AG04450 (cell line): ENCODE measurements at regions not wholly inside any gene's neighbourhood (a gene's known extent, or its start where the extent isn't known, plus 50 kb on each side); places are given as distances from the start of the nearest gene placed in this dataset.

Source experiments
- CTCF ChIA-PET: fragments of 300-600, 350-600 bp; formaldehyde crosslinking; extraction: SDS; loops from one replicate; lab custom pipeline; 2022; ENCODE audit warnings: antibody characterized with exemption, inconsistent platforms; lab: Charles Lee
- POLR2A ChIA-PET: fragments of 350-600 bp; formaldehyde crosslinking; extraction: SDS; loops from one replicate; lab custom pipeline; 2021; ENCODE audit warnings: antibody characterized with exemption, inconsistent platforms; lab: Yijun Ruan, JAX
- DNase-seq: peaks from one replicate; pipeline ENCODE4 v3.0.0-alpha.2; 2011; ENCODE audit warnings: low read depth, low spot score
- H3K27ac ChIP-seq: one replicate; pipeline ENCODE4 v1.5.1; 2012; ENCODE audit warnings: low read depth, low read length, control low read depth
- H3K27me3 ChIP-seq: one replicate; pipeline ENCODE4 v1.6.0; 2012; ENCODE audit warnings: low read length; ENCODE audit not compliant: control insufficient read depth, insufficient read depth
- H3K4me3 ChIP-seq: 2 replicates; pipeline ENCODE4 v1.5.1; 2011; ENCODE audit warnings: mild to moderate bottlenecking, low read depth, low read length, control low read depth
- H3K9me3 ChIP-seq: 2 replicates; pipeline ENCODE4 v1.5.1; 2012; ENCODE audit warnings: low read length; ENCODE audit not compliant: control insufficient read depth, insufficient read depth
- CTCF ChIP-seq: IDR thresholded peaks from 2 replicates; pipeline ENCODE4 v1.5.1; 2011; ENCODE audit warnings: low read depth, low read length, control low read depth, inconsistent platforms

DNA sequence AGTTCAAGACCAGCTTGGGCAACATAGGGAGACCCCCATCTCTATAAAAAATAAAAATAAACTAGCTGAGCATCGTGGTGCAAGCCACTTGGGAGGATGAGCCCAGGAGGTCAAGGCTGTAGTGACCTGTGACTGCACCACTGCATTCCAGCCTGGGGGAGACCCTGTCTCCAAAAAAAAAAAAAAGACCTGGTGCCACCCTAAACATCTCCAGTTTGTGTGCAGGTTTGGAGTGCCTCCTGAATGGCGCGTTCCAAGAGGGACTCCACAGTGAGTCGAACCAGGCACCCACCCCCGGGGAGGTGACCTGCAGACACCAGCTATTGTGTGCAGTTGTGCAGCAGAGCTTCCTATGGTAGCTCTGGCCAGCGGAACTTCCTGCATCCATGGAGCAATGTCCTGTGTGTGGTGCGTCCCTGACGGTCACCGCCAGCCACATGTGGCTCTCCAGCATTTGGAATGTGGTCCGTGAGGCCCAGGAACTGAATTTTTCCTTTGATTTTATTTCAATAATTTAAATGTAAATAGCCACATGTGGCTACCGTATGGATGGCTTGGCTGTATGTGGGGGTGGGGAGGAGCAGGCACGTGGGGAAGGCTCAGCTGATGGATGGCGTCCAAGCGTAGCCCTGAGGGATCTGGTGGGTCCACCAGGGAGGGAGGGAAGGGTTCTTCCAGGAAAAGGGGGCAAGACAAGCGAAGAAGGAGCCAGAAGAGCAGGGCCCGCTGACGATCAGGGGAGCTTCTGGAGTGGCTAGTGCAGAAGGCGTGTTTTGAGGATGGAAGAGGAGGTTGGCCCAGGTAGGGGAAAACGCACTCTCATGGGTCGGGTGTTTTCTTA, 107.1 kb upstream of the GSE1 start:
- Histone ChIP-seq H3K4me3 (no peak overlapping the region), H3K27me3 (no peaks in the 10 kb centered on the region), H3K9me3 (no peaks in the 10 kb centered on the region; the same call in 1 of the 2 replicates), H3K27ac (no peak overlapping the region)
- DNase-seq, result no peak
- ChIA-PET CTCF (no interaction called here), POLR2A (interaction anchor here (0.7 kb wide), 2 partner anchors 39 to 52 kb away, joined by 3 to 5 read pairs; no protein-coding TSS in a partner anchor)
- no peak for TF ChIP-seq CTCF

DNA sequence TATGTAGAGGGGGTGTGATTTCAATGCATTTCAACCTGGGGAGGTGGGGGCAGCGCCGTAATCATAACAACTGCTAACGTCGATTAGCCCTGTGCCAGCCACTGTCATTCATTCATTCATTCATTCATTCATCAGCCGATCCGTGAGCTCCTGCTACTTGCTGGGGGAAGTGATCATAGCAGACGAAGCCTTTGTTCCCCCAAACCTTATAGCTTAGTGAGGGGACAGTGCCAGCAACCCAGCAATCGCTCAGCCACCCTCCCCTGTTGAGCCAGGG, 106.5 kb upstream of the GSE1 start:
- Histone ChIP-seq H3K27me3 (no peaks in the 10 kb centered on the region), H3K27ac (no peak overlapping the region), H3K4me3 (no peak overlapping the region), H3K9me3 (no peaks in the 10 kb centered on the region; the same call in 1 of the 2 replicates)
- POLR2A ChIA-PET, result no interaction called here
- TF ChIP-seq CTCF, result no peak
- DNase-seq, result no peak
- CTCF ChIA-PET, result no interaction called here

DNA sequence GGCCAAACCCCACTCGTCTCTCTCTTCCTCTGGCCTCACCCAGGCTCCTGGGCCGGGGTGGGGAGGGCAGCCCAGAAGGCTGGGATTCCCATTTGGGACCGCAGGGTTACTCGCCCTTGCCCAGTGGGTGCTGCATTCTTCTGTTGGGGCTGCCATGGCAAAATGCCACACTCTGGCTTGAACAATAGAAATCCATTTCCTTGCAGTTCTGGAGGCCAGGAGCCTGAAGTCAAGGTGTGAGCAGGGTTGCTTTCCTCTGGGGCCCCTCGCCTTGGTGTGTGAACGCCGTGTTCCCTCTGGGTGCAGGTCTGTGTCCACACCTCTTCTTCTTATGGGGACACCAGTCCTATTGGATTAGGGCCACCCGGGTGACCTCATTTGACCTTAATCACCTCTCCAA, 105.8 kb upstream of the GSE1 start:
- no peak overlapping the region for H3K4me3 ChIP-seq
- ChIA-PET POLR2A (no interaction called here), CTCF (no interaction called here)
- H3K27me3 ChIP-seq, result no peaks in the 10 kb centered on the region
- TF ChIP-seq CTCF, result no peak
- H3K9me3 ChIP-seq, result no peaks in the 10 kb centered on the region; the same call in 1 of the 2 replicates
- H3K27ac ChIP-seq, result no peak overlapping the region
- DNase-seq, result no peak

- POLR2A ChIA-PET, result no interaction called here
- Histone ChIP-seq H3K27me3 (no peaks in the 10 kb centered on the region), H3K9me3 (no peaks in the 10 kb centered on the region; the same call in 1 of the 2 replicates), H3K4me3 (no peak overlapping the region), H3K27ac (no peak overlapping the region)
- no peak for TF ChIP-seq CTCF
- no peak for DNase-seq
- CTCF ChIA-PET, result no interaction called here
These were observed 104.7 kb upstream of the GSE1 start for GRCh38 chr16:85508388-85508787.

DNA sequence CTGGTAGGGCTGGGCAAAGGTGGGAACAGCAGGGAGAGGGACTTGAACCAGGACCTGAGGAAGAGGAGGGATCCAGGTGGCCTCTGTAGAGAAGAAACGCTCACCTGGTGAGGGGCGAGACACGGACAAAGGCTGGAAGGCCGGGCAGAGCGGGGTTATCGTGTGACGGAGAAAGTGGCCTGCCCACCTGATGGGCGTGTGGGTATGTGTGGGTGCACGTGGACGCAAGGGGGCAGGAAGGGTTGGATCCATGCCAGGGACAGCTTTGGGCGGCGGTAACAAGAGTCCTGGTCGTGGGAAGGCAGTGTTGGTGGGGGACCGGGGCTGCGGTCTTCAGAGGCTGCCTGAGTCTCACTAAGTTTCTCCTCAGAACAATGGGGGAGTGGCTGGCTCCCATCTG, 104.1 kb upstream of the GSE1 start:
- Histone ChIP-seq H3K9me3 (no peaks in the 10 kb centered on the region; the same call in 1 of the 2 replicates), H3K4me3 (no peak overlapping the region), H3K27me3 (no peaks in the 10 kb centered on the region), H3K27ac (no peak overlapping the region)
- CTCF ChIA-PET, result no interaction called here
- POLR2A ChIA-PET, result interaction anchor here (0.5 kb wide), 1 partner anchor 18 kb away, joined by 4 read pairs; no protein-coding TSS in a partner anchor
- no peak for DNase-seq
- TF ChIP-seq CTCF, result no peak
